ENCODE measurements at regions not wholly inside any gene's neighbourhood (a gene's known extent, or its start where the extent isn't known, plus 50 kb on each side); places are given as distances from the start of the nearest gene placed in this dataset.

GRCh38 chr14:101045511-101045910 is 142.0 kb upstream of the RTL1 start:
- Histone ChIP-seq H3K4me2 (ENCODE audit: low read depth, low read length) (no peak overlapping the region), H3F3A (ENCODE audit: insufficient read depth, low read length) (no peaks in the 10 kb centered on the region), H2AFZ (ENCODE audit: low read length) (no peak overlapping the region), H3K27me3 (replicated peaks; ENCODE audit: insufficient read depth, low read length) (peaks cover 12% of the 10 kb centered on the region), H3K9me2 (replicated peaks; ENCODE audit: insufficient read depth, low read length) (no peaks in the 10 kb centered on the region), H4K20me1 (ENCODE audit: insufficient read depth, low read length) (no peaks in the 10 kb centered on the region), H3K4me3 (ENCODE audit: low read length) (no peak overlapping the region), H3K9ac (ENCODE audit: low read length) (no peak overlapping the region), H3K79me2 (ENCODE audit: low read length) (no peaks in the 10 kb centered on the region), H3K4me1 (ENCODE audit: low read length) (no peaks in the 10 kb centered on the region), H3K9me3 (replicated peaks; ENCODE audit: insufficient read depth, low read length) (no peaks in the 10 kb centered on the region), H3K27ac (ENCODE audit: low read length) (no peak overlapping the region), H3K36me3 (replicated peaks; ENCODE audit: insufficient read depth, low read length) (no peaks in the 10 kb centered on the region)
- no peak for TF ChIP-seq EZH2phosphoT487 (IDR thresholded peaks at IDR 0.05; ENCODE audit: low read length)
- TF ChIP-seq CTCF (IDR thresholded peaks at IDR 0.05; ENCODE audit: low read length) = no peak
- DNase-seq = no peak

GRCh38 chr14:101046071-101046470 is 142.5 kb upstream of the RTL1 start:
- Histone ChIP-seq H3K27ac (ENCODE audit: low read length) (no peak overlapping the region), H3K4me3 (ENCODE audit: low read length) (no peak overlapping the region), H2AFZ (ENCODE audit: low read length) (no peak overlapping the region), H4K20me1 (ENCODE audit: insufficient read depth, low read length) (no peaks in the 10 kb centered on the region), H3F3A (ENCODE audit: insufficient read depth, low read length) (no peaks in the 10 kb centered on the region), H3K9me2 (replicated peaks; ENCODE audit: insufficient read depth, low read length) (no peaks in the 10 kb centered on the region), H3K9ac (ENCODE audit: low read length) (no peak overlapping the region), H3K4me2 (ENCODE audit: low read depth, low read length) (no peak overlapping the region), H3K27me3 (replicated peaks; ENCODE audit: insufficient read depth, low read length) (peaks cover 11% of the 10 kb centered on the region), H3K36me3 (replicated peaks; ENCODE audit: insufficient read depth, low read length) (no peaks in the 10 kb centered on the region), H3K79me2 (ENCODE audit: low read length) (no peaks in the 10 kb centered on the region), H3K9me3 (replicated peaks; ENCODE audit: insufficient read depth, low read length) (no peaks in the 10 kb centered on the region), H3K4me1 (ENCODE audit: low read length) (no peaks in the 10 kb centered on the region)
- no peak for TF ChIP-seq EZH2phosphoT487 (IDR thresholded peaks at IDR 0.05; ENCODE audit: low read length)
- no peak for TF ChIP-seq CTCF (IDR thresholded peaks at IDR 0.05; ENCODE audit: low read length)
- no peak for TF ChIP-seq EZH2 (optimal IDR thresholded peaks at IDR 0.05; ENCODE audit: low read depth, low read length)
- no peak for DNase-seq

GRCh38 chr14:101047326-101047725 is 143.8 kb upstream of the RTL1 start:
- H3F3A ChIP-seq (ENCODE audit: insufficient read depth, low read length) = no peaks in the 10 kb centered on the region
- H3K4me1 ChIP-seq (ENCODE audit: low read length) = no peaks in the 10 kb centered on the region
- H3K4me3 ChIP-seq (ENCODE audit: low read length) = no peak overlapping the region
- no peaks in the 10 kb centered on the region for H4K20me1 ChIP-seq (ENCODE audit: insufficient read depth, low read length)
- DNase-seq = no peak
- TF ChIP-seq EZH2 (optimal IDR thresholded peaks at IDR 0.05; ENCODE audit: low read depth, low read length) (no peak), CTCF (IDR thresholded peaks at IDR 0.05; ENCODE audit: low read length) (no peak), EZH2phosphoT487 (IDR thresholded peaks at IDR 0.05; ENCODE audit: low read length) (no peak)
- peaks cover 11% of the 10 kb centered on the region for H3K27me3 ChIP-seq (replicated peaks; ENCODE audit: insufficient read depth, low read length)
- no peaks in the 10 kb centered on the region for H3K36me3 ChIP-seq (replicated peaks; ENCODE audit: insufficient read depth, low read length)
- H2AFZ ChIP-seq (ENCODE audit: low read length) = no peak overlapping the region
- H3K27ac ChIP-seq (ENCODE audit: low read length) = no peak overlapping the region
- H3K9me3 ChIP-seq (replicated peaks; ENCODE audit: insufficient read depth, low read length) = no peaks in the 10 kb centered on the region
- H3K9ac ChIP-seq (ENCODE audit: low read length) = no peak overlapping the region
- H3K79me2 ChIP-seq (ENCODE audit: low read length) = no peaks in the 10 kb centered on the region
- no peak overlapping the region for H3K4me2 ChIP-seq (ENCODE audit: low read depth, low read length)
- no peaks in the 10 kb centered on the region for H3K9me2 ChIP-seq (replicated peaks; ENCODE audit: insufficient read depth, low read length)

Data from MM.1S (cell line).